HL-60 (cell line): ENCODE measurements at regions not wholly inside any gene's neighbourhood (a gene's known extent, or its start where the extent isn't known, plus 50 kb on each side); places are given as distances from the start of the nearest gene placed in this dataset.

Experiments used
- DNase-seq, 2 experiments: peaks; one replicate each; pipeline ENCODE4 v3.0.0-alpha.2; 2010 to 2020; ENCODE audit warnings: low read depth in 1 of 2, low spot score in 1 of 2
- H3K27ac ChIP-seq: fragments of 250-450 bp; sonication (Bioruptor Pico); replicated peaks from 2 replicates; pipeline ENCODE4 v1.5.1; 2020; ENCODE audit warnings: mild to moderate bottlenecking, moderate library complexity
- H3K27me3 ChIP-seq: fragments of 250-450 bp; sonication (Bioruptor Pico); 2 replicates; pipeline ENCODE4 v1.5.1; 2021; ENCODE audit warnings: mild to moderate bottlenecking, moderate library complexity; ENCODE audit not compliant: insufficient read depth, poor library complexity, severe bottlenecking
- H3K4me3 ChIP-seq: replicated peaks from 2 replicates; pipeline ENCODE4 v1.5.1; 2011; ENCODE audit warnings: mild to moderate bottlenecking, control low read depth, low read length; ENCODE audit not compliant: insufficient read depth
- GABPA ChIP-seq: IDR thresholded peaks from 2 replicates; pipeline ENCODE4 v1.6.1; 2012; ENCODE audit warnings: low read depth
- POLR2AphosphoS5 ChIP-seq: IDR thresholded peaks from 2 replicates; pipeline ENCODE4 v1.6.1; 2012; ENCODE audit warnings: low read depth
- SPI1 ChIP-seq: IDR thresholded peaks from 2 replicates; pipeline ENCODE4 v1.6.1; 2012; ENCODE audit warnings: low read depth, mild to moderate bottlenecking, borderline replicate concordance
- TF ChIP-seq, protein P1 (sequence below): IDR thresholded peaks from one replicate; pipeline ENCODE4 v1.5.1; 2011; ENCODE audit warnings: low read length, control low read depth, inconsistent platforms; ENCODE audit not compliant: insufficient read depth
- TF ChIP-seq, protein P2 (sequence below): IDR thresholded peaks from 2 replicates; pipeline ENCODE4 v1.6.1; 2012; ENCODE audit warnings: low read depth; ENCODE audit not compliant: insufficient replicate concordance

DNA sequence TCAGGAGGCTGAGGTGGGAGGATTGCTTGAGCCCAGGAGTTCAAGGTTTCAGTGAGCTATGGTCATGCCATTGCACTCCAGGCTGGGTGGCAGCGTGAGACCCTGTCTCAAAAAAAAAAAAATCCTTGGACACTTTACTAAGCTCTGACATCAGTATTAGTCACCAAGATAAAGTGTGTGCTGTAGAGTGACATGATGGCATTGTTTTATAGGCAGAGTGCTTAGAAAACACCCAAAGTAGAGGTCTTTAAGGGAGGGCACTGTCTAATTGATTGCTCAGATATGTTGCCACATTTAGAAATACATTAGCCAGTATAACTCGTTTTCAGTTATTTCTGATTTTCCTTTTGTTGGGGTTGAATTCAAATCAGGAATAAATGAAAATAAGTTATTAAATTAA is 235.9 kb downstream of the REEP3 start:
- no peak for DNase-seq
- Histone ChIP-seq H3K4me3 (no peak overlapping the region), H3K27ac (no peak overlapping the region), H3K27me3 (no peaks in the 10 kb centered on the region)
- TF ChIP-seq SPI1 (no peak), GABPA (no peak)
- TF ChIP-seq, protein P1, sequence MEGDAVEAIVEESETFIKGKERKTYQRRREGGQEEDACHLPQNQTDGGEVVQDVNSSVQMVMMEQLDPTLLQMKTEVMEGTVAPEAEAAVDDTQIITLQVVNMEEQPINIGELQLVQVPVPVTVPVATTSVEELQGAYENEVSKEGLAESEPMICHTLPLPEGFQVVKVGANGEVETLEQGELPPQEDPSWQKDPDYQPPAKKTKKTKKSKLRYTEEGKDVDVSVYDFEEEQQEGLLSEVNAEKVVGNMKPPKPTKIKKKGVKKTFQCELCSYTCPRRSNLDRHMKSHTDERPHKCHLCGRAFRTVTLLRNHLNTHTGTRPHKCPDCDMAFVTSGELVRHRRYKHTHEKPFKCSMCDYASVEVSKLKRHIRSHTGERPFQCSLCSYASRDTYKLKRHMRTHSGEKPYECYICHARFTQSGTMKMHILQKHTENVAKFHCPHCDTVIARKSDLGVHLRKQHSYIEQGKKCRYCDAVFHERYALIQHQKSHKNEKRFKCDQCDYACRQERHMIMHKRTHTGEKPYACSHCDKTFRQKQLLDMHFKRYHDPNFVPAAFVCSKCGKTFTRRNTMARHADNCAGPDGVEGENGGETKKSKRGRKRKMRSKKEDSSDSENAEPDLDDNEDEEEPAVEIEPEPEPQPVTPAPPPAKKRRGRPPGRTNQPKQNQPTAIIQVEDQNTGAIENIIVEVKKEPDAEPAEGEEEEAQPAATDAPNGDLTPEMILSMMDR: no peak
- TF ChIP-seq, protein P2, sequence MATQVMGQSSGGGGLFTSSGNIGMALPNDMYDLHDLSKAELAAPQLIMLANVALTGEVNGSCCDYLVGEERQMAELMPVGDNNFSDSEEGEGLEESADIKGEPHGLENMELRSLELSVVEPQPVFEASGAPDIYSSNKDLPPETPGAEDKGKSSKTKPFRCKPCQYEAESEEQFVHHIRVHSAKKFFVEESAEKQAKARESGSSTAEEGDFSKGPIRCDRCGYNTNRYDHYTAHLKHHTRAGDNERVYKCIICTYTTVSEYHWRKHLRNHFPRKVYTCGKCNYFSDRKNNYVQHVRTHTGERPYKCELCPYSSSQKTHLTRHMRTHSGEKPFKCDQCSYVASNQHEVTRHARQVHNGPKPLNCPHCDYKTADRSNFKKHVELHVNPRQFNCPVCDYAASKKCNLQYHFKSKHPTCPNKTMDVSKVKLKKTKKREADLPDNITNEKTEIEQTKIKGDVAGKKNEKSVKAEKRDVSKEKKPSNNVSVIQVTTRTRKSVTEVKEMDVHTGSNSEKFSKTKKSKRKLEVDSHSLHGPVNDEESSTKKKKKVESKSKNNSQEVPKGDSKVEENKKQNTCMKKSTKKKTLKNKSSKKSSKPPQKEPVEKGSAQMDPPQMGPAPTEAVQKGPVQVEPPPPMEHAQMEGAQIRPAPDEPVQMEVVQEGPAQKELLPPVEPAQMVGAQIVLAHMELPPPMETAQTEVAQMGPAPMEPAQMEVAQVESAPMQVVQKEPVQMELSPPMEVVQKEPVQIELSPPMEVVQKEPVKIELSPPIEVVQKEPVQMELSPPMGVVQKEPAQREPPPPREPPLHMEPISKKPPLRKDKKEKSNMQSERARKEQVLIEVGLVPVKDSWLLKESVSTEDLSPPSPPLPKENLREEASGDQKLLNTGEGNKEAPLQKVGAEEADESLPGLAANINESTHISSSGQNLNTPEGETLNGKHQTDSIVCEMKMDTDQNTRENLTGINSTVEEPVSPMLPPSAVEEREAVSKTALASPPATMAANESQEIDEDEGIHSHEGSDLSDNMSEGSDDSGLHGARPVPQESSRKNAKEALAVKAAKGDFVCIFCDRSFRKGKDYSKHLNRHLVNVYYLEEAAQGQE: no peak

DNA sequence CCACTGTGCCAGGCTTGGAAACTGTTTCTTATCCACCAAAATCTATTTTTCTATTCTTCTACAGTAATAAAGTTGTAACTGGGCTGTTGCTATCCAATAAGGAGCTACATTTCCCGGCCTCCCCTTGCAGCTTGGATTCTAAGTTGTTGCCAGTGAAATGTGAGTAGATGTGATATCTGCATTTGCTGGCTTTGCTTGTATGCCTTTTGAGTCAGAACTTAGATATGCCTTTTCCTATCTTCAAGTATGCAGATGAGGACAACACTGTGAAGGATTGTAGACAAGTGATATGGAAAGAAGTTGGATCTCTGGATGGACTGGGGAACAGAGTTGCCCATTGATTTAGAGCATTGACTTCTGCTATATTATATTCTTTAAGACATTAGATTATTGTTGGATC is 236.9 kb downstream of the REEP3 start:
- no peak overlapping the region for H3K4me3 ChIP-seq
- DNase-seq: no peak
- TF ChIP-seq, protein P2: no peak
- TF ChIP-seq GABPA: no peak
- TF ChIP-seq, protein P1: no peak
- TF ChIP-seq SPI1: no peak
- no peak for TF ChIP-seq POLR2AphosphoS5
- no peak overlapping the region for H3K27ac ChIP-seq
- no peaks in the 10 kb centered on the region for H3K27me3 ChIP-seq

DNA sequence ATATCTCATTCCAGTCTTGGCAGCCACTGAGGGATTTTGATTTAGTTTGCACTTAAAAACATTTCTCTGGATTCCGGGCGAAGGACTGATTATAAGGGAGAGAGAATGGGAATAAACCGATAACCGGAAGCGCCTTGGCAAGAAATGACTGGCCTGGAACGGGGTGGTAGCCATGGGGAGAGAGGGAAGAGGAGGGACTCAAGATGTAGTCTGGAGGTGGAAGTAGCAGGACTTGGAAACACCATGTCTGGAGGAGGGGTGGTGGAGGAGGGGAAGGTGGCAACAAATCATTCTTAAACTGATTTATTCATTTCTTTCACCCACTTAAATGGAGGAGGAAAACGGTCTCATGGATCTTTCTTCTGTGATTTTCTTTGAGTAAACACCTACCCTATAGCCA is 238.1 kb downstream of the REEP3 start:
- no peak for DNase-seq
- TF ChIP-seq POLR2AphosphoS5 (no peak), SPI1 (no peak), GABPA (no peak)
- TF ChIP-seq, protein P1: no peak
- TF ChIP-seq, protein P2: no peak
- Histone ChIP-seq H3K27ac (no peak overlapping the region), H3K27me3 (no peaks in the 10 kb centered on the region), H3K4me3 (no peak overlapping the region)
